Hepatocyte (in vitro differentiated cells): ENCODE measurements at regions not wholly inside any gene's neighbourhood (a gene's known extent, or its start where the extent isn't known, plus 50 kb on each side); places are given as distances from the start of the nearest gene placed in this dataset.

Experiments
- CTCF ChIP-seq: fragments of 200-600 bp; sonication (generic); IDR thresholded peaks from 2 replicates; pipeline ENCODE4 v1.5.1; 2016; ENCODE audit warnings: antibody characterized with exemption, mild to moderate bottlenecking; ENCODE audit not compliant: poor library complexity
- EZH2 ChIP-seq: fragments of 200-600 bp; sonication (generic); IDR thresholded peaks from 2 replicates; pipeline ENCODE4 v1.6.1; 2016; ENCODE audit warnings: antibody characterized with exemption, mild to moderate bottlenecking, borderline replicate concordance

GRCh38 chrX:102841706-102842003 is 95.4 kb upstream of the RAB40AL start:
- TF ChIP-seq CTCF (no peak), EZH2 (no peak)
